ENCODE measurements at regions not wholly inside any gene's neighbourhood (a gene's known extent, or its start where the extent isn't known, plus 50 kb on each side); places are given as distances from the start of the nearest gene placed in this dataset.

DNA sequence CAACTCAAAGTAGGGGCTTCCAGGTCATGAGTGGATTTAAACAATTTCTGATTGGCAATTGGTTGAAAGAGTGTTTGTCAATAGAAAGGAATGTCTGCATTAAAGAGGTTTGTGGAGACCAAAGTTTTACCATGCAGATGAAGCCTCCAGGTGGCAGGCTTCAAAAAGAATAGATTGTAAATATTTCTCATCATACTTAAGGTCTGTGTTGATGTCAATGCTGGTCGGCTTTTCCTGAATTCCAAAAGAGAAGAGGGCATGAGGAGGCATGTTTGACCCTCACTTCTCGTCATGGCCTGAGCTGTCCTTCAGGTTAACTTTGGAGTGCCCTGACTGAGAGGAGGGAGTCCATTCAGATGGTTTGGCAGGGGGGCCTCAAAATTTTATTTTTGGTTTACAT is 125.4 kb upstream of the RFC3 start:
- TF ChIP-seq RARB (CRISPR knock-in tag; IDR thresholded peaks at IDR 0.05) (no peak), CBX8 (IDR thresholded peaks at IDR 0.05) (no peak), PHF8 (IDR thresholded peaks at IDR 0.05; ENCODE audit: borderline replicate concordance, low read depth) (no peak), EP300 (IDR thresholded peaks at IDR 0.05) (no peak), POLR2A (IDR thresholded peaks at IDR 0.05; ENCODE audit: low read length) (no peak), HOXB13 (CRISPR knock-in tag; IDR thresholded peaks at IDR 0.05; ENCODE audit: low read depth) (no peak), RFX5 (IDR thresholded peaks at IDR 0.05) (no peak), KDM5A (IDR thresholded peaks at IDR 0.05) (no peak), JUNB (IDR thresholded peaks at IDR 0.05) (no peak), HOXB5 (CRISPR knock-in tag; IDR thresholded peaks at IDR 0.05) (no peak), SMC3 (IDR thresholded peaks at IDR 0.05) (no peak), BHLHE40 (IDR thresholded peaks at IDR 0.05; ENCODE audit: low read depth, low read length) (no peak)
- TF ChIP-seq, protein P1, sequence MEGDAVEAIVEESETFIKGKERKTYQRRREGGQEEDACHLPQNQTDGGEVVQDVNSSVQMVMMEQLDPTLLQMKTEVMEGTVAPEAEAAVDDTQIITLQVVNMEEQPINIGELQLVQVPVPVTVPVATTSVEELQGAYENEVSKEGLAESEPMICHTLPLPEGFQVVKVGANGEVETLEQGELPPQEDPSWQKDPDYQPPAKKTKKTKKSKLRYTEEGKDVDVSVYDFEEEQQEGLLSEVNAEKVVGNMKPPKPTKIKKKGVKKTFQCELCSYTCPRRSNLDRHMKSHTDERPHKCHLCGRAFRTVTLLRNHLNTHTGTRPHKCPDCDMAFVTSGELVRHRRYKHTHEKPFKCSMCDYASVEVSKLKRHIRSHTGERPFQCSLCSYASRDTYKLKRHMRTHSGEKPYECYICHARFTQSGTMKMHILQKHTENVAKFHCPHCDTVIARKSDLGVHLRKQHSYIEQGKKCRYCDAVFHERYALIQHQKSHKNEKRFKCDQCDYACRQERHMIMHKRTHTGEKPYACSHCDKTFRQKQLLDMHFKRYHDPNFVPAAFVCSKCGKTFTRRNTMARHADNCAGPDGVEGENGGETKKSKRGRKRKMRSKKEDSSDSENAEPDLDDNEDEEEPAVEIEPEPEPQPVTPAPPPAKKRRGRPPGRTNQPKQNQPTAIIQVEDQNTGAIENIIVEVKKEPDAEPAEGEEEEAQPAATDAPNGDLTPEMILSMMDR (IDR thresholded peaks at IDR 0.05), result no peak
- TF ChIP-seq, protein P2, sequence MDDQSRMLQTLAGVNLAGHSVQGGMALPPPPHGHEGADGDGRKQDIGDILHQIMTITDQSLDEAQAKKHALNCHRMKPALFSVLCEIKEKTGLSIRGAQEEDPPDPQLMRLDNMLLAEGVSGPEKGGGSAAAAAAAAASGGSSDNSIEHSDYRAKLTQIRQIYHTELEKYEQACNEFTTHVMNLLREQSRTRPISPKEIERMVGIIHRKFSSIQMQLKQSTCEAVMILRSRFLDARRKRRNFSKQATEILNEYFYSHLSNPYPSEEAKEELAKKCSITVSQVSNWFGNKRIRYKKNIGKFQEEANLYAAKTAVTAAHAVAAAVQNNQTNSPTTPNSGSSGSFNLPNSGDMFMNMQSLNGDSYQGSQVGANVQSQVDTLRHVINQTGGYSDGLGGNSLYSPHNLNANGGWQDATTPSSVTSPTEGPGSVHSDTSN (IDR thresholded peaks at IDR 0.05), result no peak
